ENCODE measurements at regions not wholly inside any gene's neighbourhood (a gene's known extent, or its start where the extent isn't known, plus 50 kb on each side); places are given as distances from the start of the nearest gene placed in this dataset.
"Not testable (repeated sequence)": the region's sequence is repeated elsewhere in the genome, so short reads cannot be mapped to it uniquely, and the experiment has no call there.

GRCh38 chr12:46609273-46609623 lies 216.5 kb downstream of the SLC38A4 start:
- DNase-seq (ENCODE audit: low spot score in 2 of 2) (no peak), ATAC-seq (peak; percentile 44 to 67)
- peaks cover 6 to 9% of the 10 kb centered on the region in 2 donors for H3K36me3 Mint-ChIP-seq
- H3K27ac Mint-ChIP-seq, result peak overlapping the region in 1 of 2 donors; percentile 29
- peaks cover 0 to 26% of the 10 kb centered on the region in 2 donors for H3K9me3 Mint-ChIP-seq

GRCh38 chr12:46608431-46609272 lies 217.1 kb downstream of the SLC38A4 start:
- H3K36me3 Mint-ChIP-seq, result peaks cover 6 to 9% of the 10 kb centered on the region in 2 donors
- no peak for DNase-seq (ENCODE audit: low spot score in 2 of 2)
- peak overlapping the region in 1 of 2 donors; percentile 29 for H3K27ac Mint-ChIP-seq
- ATAC-seq, result no peak
- H3K9me3 Mint-ChIP-seq, result peaks cover 0 to 26% of the 10 kb centered on the region in 2 donors

GRCh38 chr12:46604684-46605083 lies 221.1 kb downstream of the SLC38A4 start:
- peaks cover 26 to 38% of the 10 kb centered on the region in 2 donors for H3K36me3 Mint-ChIP-seq
- H3K27ac Mint-ChIP-seq, result no peak overlapping the region
- DNase-seq (ENCODE audit: low spot score in 2 of 2), result no peak
- no peak for ATAC-seq
- peaks cover 13 to 43% of the 10 kb centered on the region in 2 donors for H3K9me3 Mint-ChIP-seq

- Mint-ChIP-seq H3K9me3 (peaks cover 17 to 42% of the 10 kb centered on the region in 2 donors), H3K36me3 (peaks cover 32 to 45% of the 10 kb centered on the region in 2 donors)
- no peak for ATAC-seq
Measured at GRCh38 chr12:46603776-46604456, 221.9 kb downstream of the SLC38A4 start.

GRCh38 chr12:46602474-46602873 lies 223.3 kb downstream of the SLC38A4 start:
- H3K27ac Mint-ChIP-seq, result no peak overlapping the region
- H3K9me3 Mint-ChIP-seq, result peaks cover 21 to 52% of the 10 kb centered on the region in 2 donors
- H3K36me3 Mint-ChIP-seq, result peaks cover 41 to 51% of the 10 kb centered on the region in 2 donors
- ATAC-seq (no peak), DNase-seq (ENCODE audit: low spot score in 2 of 2) (no peak)

More at GRCh38 chr12:46603776-46604456, 221.9 kb downstream of the SLC38A4 start:
- no peak for DNase-seq (ENCODE audit: low spot score in 2 of 2)
- no peak overlapping the region for H3K27ac Mint-ChIP-seq

GRCh38 chr12:46590991-46591703 lies 218.6 kb upstream of the SLC38A2 start:
- ATAC-seq (no peak), DNase-seq (ENCODE audit: low spot score in 2 of 2) (no peak)
- H3K27ac Mint-ChIP-seq, result no peak overlapping the region
- H3K9me3 Mint-ChIP-seq, result peaks cover 21 to 37% of the 10 kb centered on the region in 2 donors
- peaks cover 22% of the 10 kb centered on the region in 2 donors for H3K36me3 Mint-ChIP-seq

GRCh38 chr12:46585854-46586621 lies 213.5 kb upstream of the SLC38A2 start:
- H3K36me3 Mint-ChIP-seq, result peaks cover 34 to 56% of the 10 kb centered on the region in 2 donors
- peak overlapping the region in 1 of 2 donors; percentile 20 for H3K27ac Mint-ChIP-seq
- no peak for ATAC-seq

GRCh38 chr12:46584098-46584497 lies 211.5 kb upstream of the SLC38A2 start:
- not testable (repeated sequence) for H3K27ac Mint-ChIP-seq; ATAC-seq; DNase-seq (ENCODE audit: low spot score in 2 of 2)
- H3K36me3 Mint-ChIP-seq, result peaks cover 30 to 52% of the 10 kb centered on the region in 2 donors
- H3K9me3 Mint-ChIP-seq, result peaks cover 23 to 48% of the 10 kb centered on the region in 2 donors

More at GRCh38 chr12:46585854-46586621, 213.5 kb upstream of the SLC38A2 start:
- no peak for DNase-seq (ENCODE audit: low spot score in 2 of 2)
- peaks cover 27 to 60% of the 10 kb centered on the region in 2 donors for H3K9me3 Mint-ChIP-seq

GRCh38 chr12:46581990-46582389 lies 209.4 kb upstream of the SLC38A2 start:
- Mint-ChIP-seq H3K9me3 (peaks cover 16 to 36% of the 10 kb centered on the region in 2 donors), H3K36me3 (peaks cover 22 to 41% of the 10 kb centered on the region in 2 donors)
- DNase-seq (ENCODE audit: low spot score in 2 of 2); H3K27ac Mint-ChIP-seq; ATAC-seq: not testable (repeated sequence)

- Mint-ChIP-seq H3K9me3 (peaks cover 16 to 36% of the 10 kb centered on the region in 2 donors), H3K27ac (peak overlapping the region in 1 of 2 donors; percentile 28), H3K36me3 (peaks cover 22 to 31% of the 10 kb centered on the region in 2 donors)
- DNase-seq (ENCODE audit: low spot score in 2 of 2), result no peak
- no peak for ATAC-seq
Measured at GRCh38 chr12:46580445-46580844, 207.9 kb upstream of the SLC38A2 start.

- no peak overlapping the region for H3K27ac Mint-ChIP-seq
- DNase-seq (ENCODE audit: low spot score in 2 of 2) (no peak), ATAC-seq (no peak)
- peaks cover 12 to 28% of the 10 kb centered on the region in 2 donors for H3K9me3 Mint-ChIP-seq
- H3K36me3 Mint-ChIP-seq, result peaks cover 21 to 22% of the 10 kb centered on the region in 2 donors
Measured at GRCh38 chr12:46579474-46579873, 206.9 kb upstream of the SLC38A2 start.

- peaks cover 11 to 13% of the 10 kb centered on the region in 2 donors for H3K36me3 Mint-ChIP-seq
- no peak overlapping the region for H3K27ac Mint-ChIP-seq
- no peak for DNase-seq (ENCODE audit: low spot score in 2 of 2)
- ATAC-seq, result no peak
- H3K9me3 Mint-ChIP-seq, result peaks cover 3 to 18% of the 10 kb centered on the region in 2 donors
Measured at GRCh38 chr12:46578190-46578982, 205.8 kb upstream of the SLC38A2 start.

- peaks cover 0 to 8% of the 10 kb centered on the region in 2 donors for H3K9me3 Mint-ChIP-seq
- no peak for DNase-seq (ENCODE audit: low spot score in 2 of 2)
- H3K36me3 Mint-ChIP-seq, result peaks cover 0 to 7% of the 10 kb centered on the region in 2 donors
Measured at GRCh38 chr12:46577063-46577776, 204.6 kb upstream of the SLC38A2 start.

GRCh38 chr12:46574847-46575246 lies 202.3 kb upstream of the SLC38A2 start:
- Mint-ChIP-seq H3K27ac (no peak overlapping the region), H3K36me3 (no peaks in the 10 kb centered on the region)
- DNase-seq (ENCODE audit: low spot score in 2 of 2), result no peak

More at GRCh38 chr12:46577063-46577776, 204.6 kb upstream of the SLC38A2 start:
- peak overlapping the region; percentile 5 to 39 for H3K27ac Mint-ChIP-seq
- ATAC-seq, result no peak

GRCh38 chr12:46573347-46573658 lies 200.7 kb upstream of the SLC38A2 start:
- H3K36me3 Mint-ChIP-seq, result peaks cover 8 to 9% of the 10 kb centered on the region in 2 donors
- peaks cover 5 to 15% of the 10 kb centered on the region in 2 donors for H3K9me3 Mint-ChIP-seq
- ATAC-seq (no peak), DNase-seq (ENCODE audit: low spot score in 2 of 2) (no peak)
- no peak overlapping the region for H3K27ac Mint-ChIP-seq

More at GRCh38 chr12:46574847-46575246, 202.3 kb upstream of the SLC38A2 start:
- peaks cover 0 to 6% of the 10 kb centered on the region in 2 donors for H3K9me3 Mint-ChIP-seq
- ATAC-seq, result no peak

Measured in activated naive CD4-positive, alpha-beta T cell treated with anti-CD3 and anti-CD28 coated beads, Interleukin-2, amount 50 U/mL, for 72 hours (primary cell).